Activated T-helper 17 cell treated with anti-CD3 and anti-CD28 coated beads, Interleukin-2, amount 50 U/mL, for 72 hours (primary cell): ENCODE measurements at regions not wholly inside any gene's neighbourhood (a gene's known extent, or its start where the extent isn't known, plus 50 kb on each side); places are given as distances from the start of the nearest gene placed in this dataset.
"Not testable (repeated sequence)": the region's sequence is repeated elsewhere in the genome, so short reads cannot be mapped to it uniquely, and the experiment has no call there.

Source experiments
- ATAC-seq: fragments of 150-1000 bp; cut with Tn5 transposase; replicated peaks from 2 replicates; pipeline ENCODE4 v1.10.0; 2021; ENCODE audit warnings: mild to moderate bottlenecking, moderate library complexity
- H3K27ac Mint-ChIP-seq: one replicate; pipeline ENCODE4 v1.8.0; 2022; ENCODE audit warnings: mixed read lengths
- H3K27me3 Mint-ChIP-seq: one replicate; pipeline ENCODE4 v1.8.0; 2022; ENCODE audit warnings: mixed read lengths
- H3K36me3 Mint-ChIP-seq: one replicate; pipeline ENCODE4 v1.8.0; 2022; ENCODE audit warnings: low read depth, mild to moderate bottlenecking, mixed read lengths
- H3K4me1 Mint-ChIP-seq: one replicate; pipeline ENCODE4 v1.8.0; 2022; ENCODE audit warnings: mixed read lengths
- H3K4me3 Mint-ChIP-seq: one replicate; pipeline ENCODE4 v1.8.0; 2022; ENCODE audit warnings: mild to moderate bottlenecking, mixed read lengths
- H3K9me3 Mint-ChIP-seq: one replicate; pipeline ENCODE4 v1.8.0; 2022; ENCODE audit warnings: mixed read lengths

GRCh38 chr11:123330071-123330470, 100.0 kb upstream of the GRAMD1B start:
- ATAC-seq: no peak
- Mint-ChIP-seq H3K4me3 (no peak overlapping the region), H3K4me1 (no peaks in the 10 kb centered on the region), H3K27ac (no peak overlapping the region), H3K36me3 (no peaks in the 10 kb centered on the region), H3K9me3 (peaks cover 3% of the 10 kb centered on the region), H3K27me3 (no peaks in the 10 kb centered on the region)

- Mint-ChIP-seq H3K27ac (no peak overlapping the region), H3K27me3 (no peaks in the 10 kb centered on the region), H3K4me1 (no peaks in the 10 kb centered on the region), H3K4me3 (no peak overlapping the region), H3K36me3 (no peaks in the 10 kb centered on the region), H3K9me3 (peaks cover 3% of the 10 kb centered on the region)
- no peak for ATAC-seq
Observed at GRCh38 chr11:123328281-123328867, 101.7 kb upstream of the GRAMD1B start.

DNA sequence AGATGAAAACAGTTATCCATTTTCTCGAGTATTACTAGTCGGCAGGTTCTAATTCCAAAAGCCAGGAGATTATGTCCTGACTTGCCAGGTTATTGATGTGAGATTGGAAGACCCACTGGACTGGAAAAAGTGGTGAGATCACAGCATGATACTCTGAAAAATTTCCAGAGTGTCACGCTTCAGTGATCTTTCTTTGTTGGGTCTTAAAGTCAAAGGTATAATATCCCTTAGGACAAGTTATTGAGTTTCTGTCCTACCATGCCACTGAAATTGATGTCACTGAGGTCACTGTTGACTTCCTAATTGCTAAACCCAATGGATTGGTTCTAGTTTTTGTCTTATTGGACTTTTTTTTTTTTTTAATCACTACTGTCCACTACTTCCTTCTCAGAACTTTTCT, 104.5 kb upstream of the GRAMD1B start:
- H3K36me3 Mint-ChIP-seq: no peaks in the 10 kb centered on the region
- no peaks in the 10 kb centered on the region for H3K9me3 Mint-ChIP-seq
- no peak overlapping the region for H3K27ac Mint-ChIP-seq
- H3K27me3 Mint-ChIP-seq: peaks cover 3% of the 10 kb centered on the region
- no peaks in the 10 kb centered on the region for H3K4me1 Mint-ChIP-seq
- ATAC-seq: no peak
- H3K4me3 Mint-ChIP-seq: no peak overlapping the region

GRCh38 chr11:123323568-123323967, 106.5 kb upstream of the GRAMD1B start:
- Mint-ChIP-seq H3K36me3 (no peaks in the 10 kb centered on the region), H3K27me3 (peaks cover 7% of the 10 kb centered on the region), H3K4me3 (no peak overlapping the region), H3K4me1 (no peaks in the 10 kb centered on the region), H3K9me3 (no peaks in the 10 kb centered on the region), H3K27ac (no peak overlapping the region)
- no peak for ATAC-seq

DNA sequence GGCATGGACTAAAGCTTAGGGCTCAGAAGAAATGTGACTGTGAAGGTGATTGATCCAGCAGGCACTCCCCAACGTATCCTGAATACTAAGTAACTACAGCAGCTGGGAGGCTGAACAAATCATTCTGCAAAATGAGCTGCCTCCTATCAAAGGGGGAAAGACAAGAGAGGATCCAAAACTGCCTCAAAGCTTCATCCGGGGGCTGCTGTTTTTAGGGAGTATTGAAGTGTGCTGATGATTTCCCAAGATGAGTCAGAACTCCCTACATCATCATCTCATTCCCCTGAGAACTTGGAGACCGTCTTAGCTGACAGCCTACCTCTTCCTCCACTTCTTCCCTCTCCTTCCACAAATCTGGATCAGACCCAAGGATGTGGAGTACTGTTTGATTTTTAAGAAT, 108.4 kb upstream of the GRAMD1B start:
- Mint-ChIP-seq H3K36me3 (no peaks in the 10 kb centered on the region), H3K27me3 (peaks cover 10% of the 10 kb centered on the region), H3K4me1 (no peaks in the 10 kb centered on the region), H3K9me3 (no peaks in the 10 kb centered on the region), H3K27ac (no peak overlapping the region), H3K4me3 (no peak overlapping the region)
- no peak for ATAC-seq

GRCh38 chr11:123318623-123319022, 111.4 kb upstream of the GRAMD1B start:
- H3K27ac Mint-ChIP-seq: no peak overlapping the region
- H3K4me3 Mint-ChIP-seq: no peak overlapping the region
- ATAC-seq: no peak
- H3K27me3 Mint-ChIP-seq: peaks cover 10% of the 10 kb centered on the region
- H3K36me3 Mint-ChIP-seq: no peaks in the 10 kb centered on the region
- no peaks in the 10 kb centered on the region for H3K4me1 Mint-ChIP-seq
- no peaks in the 10 kb centered on the region for H3K9me3 Mint-ChIP-seq

GRCh38 chr11:123318132-123318531, 111.9 kb upstream of the GRAMD1B start:
- H3K4me3 Mint-ChIP-seq, H3K4me1 Mint-ChIP-seq, H3K9me3 Mint-ChIP-seq, ATAC-seq, H3K27ac Mint-ChIP-seq, H3K36me3 Mint-ChIP-seq: not testable (repeated sequence)
- H3K27me3 Mint-ChIP-seq: peaks cover 10% of the 10 kb centered on the region

- Mint-ChIP-seq H3K4me3 (no peak overlapping the region), H3K4me1 (no peaks in the 10 kb centered on the region), H3K27ac (no peak overlapping the region), H3K9me3 (no peaks in the 10 kb centered on the region), H3K27me3 (peaks cover 7% of the 10 kb centered on the region), H3K36me3 (no peaks in the 10 kb centered on the region)
- ATAC-seq: peak; percentile 47
Observed at GRCh38 chr11:123316003-123316402, 114.1 kb upstream of the GRAMD1B start.

DNA sequence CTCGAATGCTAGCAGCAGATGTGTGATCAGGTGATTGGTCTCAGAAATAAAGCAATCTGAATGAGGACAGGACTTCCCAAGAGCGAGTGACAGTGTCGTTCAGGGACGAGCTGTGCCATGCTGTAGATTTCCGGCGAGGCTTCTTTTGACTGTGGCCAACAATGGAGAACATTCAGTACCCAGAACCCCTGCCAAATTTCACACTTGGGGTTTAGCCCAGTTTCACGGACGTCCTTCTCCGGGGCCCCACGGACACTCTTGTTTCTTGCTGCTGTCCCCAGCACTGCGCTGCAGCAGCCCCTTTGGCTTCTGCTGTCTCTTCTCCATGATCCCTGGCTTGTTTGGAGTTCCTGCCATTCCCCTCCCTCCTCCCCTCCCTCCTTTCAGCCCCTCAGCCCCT, 115.1 kb upstream of the GRAMD1B start:
- Mint-ChIP-seq H3K9me3 (no peaks in the 10 kb centered on the region), H3K4me1 (no peaks in the 10 kb centered on the region), H3K4me3 (no peak overlapping the region), H3K27me3 (peaks cover 4% of the 10 kb centered on the region), H3K36me3 (no peaks in the 10 kb centered on the region), H3K27ac (no peak overlapping the region)
- no peak for ATAC-seq

- H3K27ac Mint-ChIP-seq: no peak overlapping the region
- H3K9me3 Mint-ChIP-seq: no peaks in the 10 kb centered on the region
- H3K36me3 Mint-ChIP-seq: no peaks in the 10 kb centered on the region
- H3K4me3 Mint-ChIP-seq: no peak overlapping the region
- H3K27me3 Mint-ChIP-seq: peaks cover 3% of the 10 kb centered on the region
- ATAC-seq: no peak
- no peaks in the 10 kb centered on the region for H3K4me1 Mint-ChIP-seq
Observed at GRCh38 chr11:123313262-123313661, 116.8 kb upstream of the GRAMD1B start.

DNA sequence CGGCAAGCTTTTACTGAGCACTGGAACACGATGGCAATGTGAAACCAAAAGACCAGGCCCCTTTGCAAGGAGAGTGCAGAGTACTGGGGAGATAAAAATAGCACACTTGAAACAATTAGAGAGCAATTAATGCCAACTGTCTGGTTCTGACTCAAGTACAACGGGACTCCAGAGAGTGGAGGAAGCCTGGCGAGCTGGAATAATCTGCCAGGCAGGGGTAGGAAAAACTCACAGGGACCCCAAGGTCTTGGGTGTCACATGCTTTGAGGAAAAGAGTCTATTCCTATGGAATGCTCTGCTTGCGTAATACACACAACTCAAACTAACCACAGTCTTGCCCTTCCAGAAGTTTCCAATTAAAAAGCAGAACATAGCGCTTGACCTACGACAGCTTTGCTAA, 113.0 kb upstream of the CLMP start:
- no peak overlapping the region for H3K27ac Mint-ChIP-seq
- no peak overlapping the region for H3K4me3 Mint-ChIP-seq
- no peaks in the 10 kb centered on the region for H3K9me3 Mint-ChIP-seq
- H3K36me3 Mint-ChIP-seq: no peaks in the 10 kb centered on the region
- peaks cover 12% of the 10 kb centered on the region for H3K4me1 Mint-ChIP-seq
- no peaks in the 10 kb centered on the region for H3K27me3 Mint-ChIP-seq
- ATAC-seq: no peak

DNA sequence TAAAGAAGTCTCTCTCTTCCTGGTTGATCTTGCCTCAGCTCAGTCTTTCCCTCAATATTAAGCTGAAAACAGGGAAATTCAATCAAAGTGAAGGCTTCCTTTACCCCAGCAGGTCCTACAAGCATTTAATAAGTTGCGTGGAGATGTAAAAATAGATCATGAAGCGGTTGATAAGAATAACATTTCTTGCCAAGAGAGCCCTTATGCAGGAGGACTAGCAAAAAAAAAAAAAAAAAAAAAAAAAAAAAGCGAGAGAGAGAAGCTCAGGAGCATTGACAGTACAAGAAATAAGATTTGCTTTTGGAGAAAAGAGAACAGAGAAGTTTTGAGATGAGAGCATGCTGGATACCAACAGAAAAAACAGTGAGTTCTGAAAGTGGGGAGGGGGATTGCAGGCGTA, 112.2 kb upstream of the CLMP start:
- H3K4me1 Mint-ChIP-seq: peaks cover 18% of the 10 kb centered on the region
- H3K27ac Mint-ChIP-seq: no peak overlapping the region
- no peaks in the 10 kb centered on the region for H3K27me3 Mint-ChIP-seq
- H3K4me3 Mint-ChIP-seq: no peak overlapping the region
- no peak for ATAC-seq
- no peaks in the 10 kb centered on the region for H3K9me3 Mint-ChIP-seq
- no peaks in the 10 kb centered on the region for H3K36me3 Mint-ChIP-seq

- H3K9me3 Mint-ChIP-seq: no peaks in the 10 kb centered on the region
- peaks cover 22% of the 10 kb centered on the region for H3K4me1 Mint-ChIP-seq
- H3K27me3 Mint-ChIP-seq: no peaks in the 10 kb centered on the region
- no peak for ATAC-seq
- H3K4me3 Mint-ChIP-seq: no peak overlapping the region
- no peaks in the 10 kb centered on the region for H3K36me3 Mint-ChIP-seq
- no peak overlapping the region for H3K27ac Mint-ChIP-seq
Observed at GRCh38 chr11:123306531-123306930, 111.5 kb upstream of the CLMP start.

DNA sequence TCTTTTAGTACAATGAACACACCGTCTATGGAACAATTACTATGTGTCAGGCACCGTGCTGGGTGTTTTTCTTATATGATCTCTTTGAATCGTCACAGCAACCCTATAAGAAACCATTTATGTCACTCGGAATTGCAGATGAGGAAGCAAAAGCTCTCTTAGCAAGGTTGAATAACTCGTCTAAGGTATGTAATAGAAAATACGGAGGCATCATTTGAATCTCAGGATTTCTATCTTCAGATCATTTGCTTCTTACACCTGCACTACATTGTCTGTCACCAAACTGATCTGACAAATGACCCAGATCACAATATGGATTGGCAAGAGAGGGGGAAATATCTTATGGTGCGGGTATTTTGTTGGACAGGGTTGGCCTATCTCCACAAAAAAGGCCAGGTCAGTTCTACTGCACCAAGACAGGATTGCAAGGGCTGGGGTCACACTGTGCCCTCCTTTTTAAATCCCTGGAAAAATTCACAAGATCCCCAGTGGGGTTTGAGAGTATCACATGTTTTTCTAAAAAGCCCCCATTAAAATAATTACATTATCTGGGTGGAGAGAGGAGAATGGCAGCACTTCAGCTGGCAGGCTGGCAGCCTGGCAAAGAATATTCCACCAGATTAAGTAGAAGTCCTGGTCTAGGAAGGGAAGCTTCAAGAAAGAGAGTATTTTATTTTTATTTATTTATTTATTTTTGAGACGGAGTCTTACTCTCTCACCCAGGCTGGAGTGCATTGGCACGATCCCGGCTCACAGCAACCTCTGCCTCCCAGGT, 110.7 kb upstream of the CLMP start:
- no peak overlapping the region for H3K4me3 Mint-ChIP-seq
- peaks cover 27% of the 10 kb centered on the region for H3K4me1 Mint-ChIP-seq
- no peaks in the 10 kb centered on the region for H3K9me3 Mint-ChIP-seq
- no peak overlapping the region for H3K27ac Mint-ChIP-seq
- no peaks in the 10 kb centered on the region for H3K27me3 Mint-ChIP-seq
- no peak for ATAC-seq
- no peaks in the 10 kb centered on the region for H3K36me3 Mint-ChIP-seq

GRCh38 chr11:123304828-123305466, 109.9 kb upstream of the CLMP start:
- Mint-ChIP-seq H3K27me3 (no peaks in the 10 kb centered on the region), H3K27ac (no peak overlapping the region), H3K4me3 (no peak overlapping the region), H3K4me1 (peaks cover 27% of the 10 kb centered on the region), H3K9me3 (no peaks in the 10 kb centered on the region), H3K36me3 (no peaks in the 10 kb centered on the region)
- ATAC-seq: no peak
